ENCODE measurements at regions not wholly inside any gene's neighbourhood (a gene's known extent, or its start where the extent isn't known, plus 50 kb on each side); places are given as distances from the start of the nearest gene placed in this dataset.
"Not testable (repeated sequence)": the region's sequence is repeated elsewhere in the genome, so short reads cannot be mapped to it uniquely, and the experiment has no call there.

- no peak for DNase-seq
These were observed 120.2 kb downstream of the MRPL39 start for GRCh38 chr21:25487046-25487594.

- no peak for DNase-seq
These were observed 121.4 kb downstream of the MRPL39 start for GRCh38 chr21:25485914-25486313.

- no peak for DNase-seq
These were observed 139.4 kb downstream of the MRPL39 start for GRCh38 chr21:25467896-25468295.

- DNase-seq = not testable (repeated sequence)
These were observed 140.2 kb downstream of the MRPL39 start for GRCh38 chr21:25467071-25467470.

GRCh38 chr21:25466470-25466869 is 140.8 kb downstream of the MRPL39 start:
- no peak for DNase-seq

GRCh38 chr21:25465263-25465662 is 142.0 kb downstream of the MRPL39 start:
- no peak for DNase-seq

- DNase-seq = no peak
These were observed 143.0 kb downstream of the MRPL39 start for GRCh38 chr21:25464275-25464674.

GRCh38 chr21:25462517-25462971 is 144.7 kb downstream of the MRPL39 start:
- DNase-seq = no peak

- no peak for DNase-seq
These were observed 145.6 kb downstream of the MRPL39 start for GRCh38 chr21:25461725-25462124.

GRCh38 chr21:25459993-25460392 is 147.3 kb downstream of the MRPL39 start:
- DNase-seq = no peak

- no peak for DNase-seq
These were observed 147.9 kb downstream of the MRPL39 start for GRCh38 chr21:25459365-25459764.

- no peak for DNase-seq
These were observed 148.8 kb downstream of the MRPL39 start for GRCh38 chr21:25458484-25458883.

GRCh38 chr21:25457946-25458345 is 149.3 kb downstream of the MRPL39 start:
- no peak for DNase-seq

- no peak for DNase-seq
These were observed 149.9 kb downstream of the MRPL39 start for GRCh38 chr21:25457411-25457810.

GRCh38 chr21:25456672-25457071 is 150.6 kb downstream of the MRPL39 start:
- DNase-seq = no peak

- no peak for DNase-seq
These were observed 153.8 kb downstream of the MRPL39 start for GRCh38 chr21:25453524-25453923.

- no peak for DNase-seq
These were observed 157.3 kb downstream of the MRPL39 start for GRCh38 chr21:25449950-25450349.

GRCh38 chr21:25441835-25442234 is 165.4 kb downstream of the MRPL39 start:
- DNase-seq = no peak

GRCh38 chr21:25437465-25437864 is 169.8 kb downstream of the MRPL39 start:
- DNase-seq = not testable (repeated sequence)

GRCh38 chr21:25428537-25428936 is 178.7 kb downstream of the MRPL39 start:
- DNase-seq = no peak

GRCh38 chr21:25427828-25428227 is 179.5 kb downstream of the MRPL39 start:
- DNase-seq = no peak

- DNase-seq = no peak
These were observed 180.7 kb downstream of the MRPL39 start for GRCh38 chr21:25426580-25426979.

- no peak for DNase-seq
These were observed 182.1 kb downstream of the MRPL39 start for GRCh38 chr21:25425156-25425555.

- no peak for DNase-seq
These were observed 182.6 kb downstream of the MRPL39 start for GRCh38 chr21:25424634-25425033.

GRCh38 chr21:25424048-25424447 is 183.2 kb downstream of the MRPL39 start:
- DNase-seq = no peak

All from NCI-H510A treated with DMSO at 0.1 percent for 48 hours (cell line).